ENCODE measurements at regions not wholly inside any gene's neighbourhood (a gene's known extent, or its start where the extent isn't known, plus 50 kb on each side); places are given as distances from the start of the nearest gene placed in this dataset.
"Not testable (repeated sequence)": the region's sequence is repeated elsewhere in the genome, so short reads cannot be mapped to it uniquely, and the experiment has no call there.

GRCh38 chrX:39264023-39264422 lies 462.8 kb downstream of the MID1IP1 start:
- Histone ChIP-seq H3K4me2 (ENCODE audit: low read length) (no peak overlapping the region), H3K4me3 (ENCODE audit: low read length) (no peak overlapping the region), H3K27ac (ENCODE audit: low read length) (no peak overlapping the region), H3K9me3 (ENCODE audit: insufficient read depth, low read length) (no peaks in the 10 kb centered on the region), H3K4me1 (ENCODE audit: low read length) (no peaks in the 10 kb centered on the region), H4K20me1 (ENCODE audit: insufficient read depth, low read length) (no peaks in the 10 kb centered on the region), H3K9ac (ENCODE audit: low read length) (no peak overlapping the region), H3K79me2 (ENCODE audit: low read length) (no peaks in the 10 kb centered on the region), H3K27me3 (ENCODE audit: low read depth, low read length) (no peaks in the 10 kb centered on the region), H2AFZ (ENCODE audit: low read depth, low read length) (no peak overlapping the region), H3K36me3 (replicated peaks; ENCODE audit: low read depth, low read length) (no peaks in the 10 kb centered on the region)
- TF ChIP-seq EZH2phosphoT487 (IDR thresholded peaks at IDR 0.05; ENCODE audit: low read depth): no peak
- no peak for TF ChIP-seq CTCF (IDR thresholded peaks at IDR 0.05; ENCODE audit: low read depth, low read length)

GRCh38 chrX:39267176-39267575 lies 465.9 kb downstream of the MID1IP1 start:
- H3K4me2 ChIP-seq (ENCODE audit: low read length): no peak overlapping the region
- no peak overlapping the region for H3K4me3 ChIP-seq (ENCODE audit: low read length)
- no peaks in the 10 kb centered on the region for H3K27me3 ChIP-seq (ENCODE audit: low read depth, low read length)
- no peak overlapping the region for H2AFZ ChIP-seq (ENCODE audit: low read depth, low read length)
- H3K9ac ChIP-seq (ENCODE audit: low read length): no peak overlapping the region
- H4K20me1 ChIP-seq (ENCODE audit: insufficient read depth, low read length): no peaks in the 10 kb centered on the region
- H3K27ac ChIP-seq (ENCODE audit: low read length): no peak overlapping the region
- H3K4me1 ChIP-seq (ENCODE audit: low read length): no peaks in the 10 kb centered on the region
- no peaks in the 10 kb centered on the region for H3K36me3 ChIP-seq (replicated peaks; ENCODE audit: low read depth, low read length)
- H3K79me2 ChIP-seq (ENCODE audit: low read length): no peaks in the 10 kb centered on the region
- no peak for TF ChIP-seq EZH2phosphoT487 (IDR thresholded peaks at IDR 0.05; ENCODE audit: low read depth)
- no peak for TF ChIP-seq CTCF (IDR thresholded peaks at IDR 0.05; ENCODE audit: low read depth, low read length)
- H3K9me3 ChIP-seq (ENCODE audit: insufficient read depth, low read length): no peaks in the 10 kb centered on the region

- Histone ChIP-seq H3K9me3 (ENCODE audit: insufficient read depth, low read length) (no peaks in the 10 kb centered on the region), H4K20me1 (ENCODE audit: insufficient read depth, low read length) (no peaks in the 10 kb centered on the region), H2AFZ (ENCODE audit: low read depth, low read length) (no peak overlapping the region), H3K4me1 (ENCODE audit: low read length) (no peaks in the 10 kb centered on the region), H3K4me3 (ENCODE audit: low read length) (no peak overlapping the region), H3K36me3 (replicated peaks; ENCODE audit: low read depth, low read length) (no peaks in the 10 kb centered on the region), H3K79me2 (ENCODE audit: low read length) (no peaks in the 10 kb centered on the region), H3K27me3 (ENCODE audit: low read depth, low read length) (no peaks in the 10 kb centered on the region), H3K9ac (ENCODE audit: low read length) (no peak overlapping the region), H3K4me2 (ENCODE audit: low read length) (no peak overlapping the region), H3K27ac (ENCODE audit: low read length) (no peak overlapping the region)
- no peak for TF ChIP-seq EZH2phosphoT487 (IDR thresholded peaks at IDR 0.05; ENCODE audit: low read depth)
- TF ChIP-seq CTCF (IDR thresholded peaks at IDR 0.05; ENCODE audit: low read depth, low read length): no peak
Measured at GRCh38 chrX:39268207-39268606, 466.9 kb downstream of the MID1IP1 start.

GRCh38 chrX:39275500-39276068 lies 474.3 kb downstream of the MID1IP1 start:
- Histone ChIP-seq H3K79me2 (ENCODE audit: low read length) (no peaks in the 10 kb centered on the region), H3K4me2 (ENCODE audit: low read length) (no peak overlapping the region), H3K4me1 (ENCODE audit: low read length) (no peaks in the 10 kb centered on the region), H4K20me1 (ENCODE audit: insufficient read depth, low read length) (no peaks in the 10 kb centered on the region), H3K27me3 (ENCODE audit: low read depth, low read length) (no peaks in the 10 kb centered on the region), H3K36me3 (replicated peaks; ENCODE audit: low read depth, low read length) (no peaks in the 10 kb centered on the region), H2AFZ (ENCODE audit: low read depth, low read length) (no peak overlapping the region), H3K9me3 (ENCODE audit: insufficient read depth, low read length) (no peaks in the 10 kb centered on the region), H3K4me3 (ENCODE audit: low read length) (no peak overlapping the region), H3K9ac (ENCODE audit: low read length) (no peak overlapping the region), H3K27ac (ENCODE audit: low read length) (no peak overlapping the region)
- TF ChIP-seq CTCF (IDR thresholded peaks at IDR 0.05; ENCODE audit: low read depth, low read length) (no peak), EZH2phosphoT487 (IDR thresholded peaks at IDR 0.05; ENCODE audit: low read depth) (no peak)

GRCh38 chrX:39277685-39278390 lies 476.6 kb downstream of the MID1IP1 start:
- H3K4me1 ChIP-seq (ENCODE audit: low read length); H4K20me1 ChIP-seq (ENCODE audit: insufficient read depth, low read length); H3K4me2 ChIP-seq (ENCODE audit: low read length); H3K79me2 ChIP-seq (ENCODE audit: low read length); H2AFZ ChIP-seq (ENCODE audit: low read depth, low read length); H3K9me3 ChIP-seq (ENCODE audit: insufficient read depth, low read length); H3K27me3 ChIP-seq (ENCODE audit: low read depth, low read length); H3K4me3 ChIP-seq (ENCODE audit: low read length); H3K36me3 ChIP-seq (replicated peaks; ENCODE audit: low read depth, low read length); H3K27ac ChIP-seq (ENCODE audit: low read length); H3K9ac ChIP-seq (ENCODE audit: low read length): not testable (repeated sequence)

Data from OCI-LY3 (cell line).